IPS-NIHi7 (cell line): ENCODE measurements at regions not wholly inside any gene's neighbourhood (a gene's known extent, or its start where the extent isn't known, plus 50 kb on each side); places are given as distances from the start of the nearest gene placed in this dataset.

Source experiments
- DNase-seq: peaks from one replicate; pipeline ENCODE4 v3.0.0; 2012; ENCODE audit warnings: mixed read lengths; ENCODE audit errors: extremely low spot score

DNA sequence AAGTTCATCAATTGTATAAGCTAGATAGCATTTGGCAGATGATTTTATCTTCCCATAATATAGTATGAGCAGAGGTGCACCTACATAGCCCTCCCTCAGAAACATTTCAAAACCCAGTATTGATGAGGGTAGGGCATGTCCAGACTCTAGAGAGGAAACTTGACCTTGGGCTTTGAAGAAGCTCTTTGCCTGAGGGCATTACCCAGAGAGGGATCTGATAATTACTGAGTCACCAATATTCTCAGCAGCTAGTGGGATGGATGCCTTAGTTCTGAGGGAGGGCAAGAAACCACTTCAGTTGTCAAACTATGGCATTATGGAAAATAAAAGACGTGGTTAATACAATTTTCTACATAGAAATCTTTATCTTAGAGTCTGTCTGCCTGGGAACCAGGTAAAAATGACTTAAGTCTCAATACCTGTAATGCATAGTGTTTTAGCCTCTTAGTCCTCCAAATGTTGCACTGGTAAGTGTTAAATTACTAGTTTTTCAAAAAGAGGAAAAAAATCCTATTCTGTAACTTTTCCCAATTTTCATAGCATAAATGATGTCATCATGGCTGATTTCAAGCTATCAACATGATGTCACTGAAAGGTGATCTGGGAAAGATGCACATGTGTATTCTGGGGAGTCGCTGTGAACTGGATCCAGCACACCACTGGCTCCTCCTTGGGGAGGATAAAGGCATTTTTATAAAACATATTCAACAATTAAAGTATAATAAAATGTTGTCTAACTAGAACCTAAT, 809.0 kb downstream of the KCTD16 start:
- no peak for DNase-seq

- DNase-seq = no peak
Measured at GRCh38 chr5:144972317-144972716, 801.6 kb downstream of the KCTD16 start.

DNA sequence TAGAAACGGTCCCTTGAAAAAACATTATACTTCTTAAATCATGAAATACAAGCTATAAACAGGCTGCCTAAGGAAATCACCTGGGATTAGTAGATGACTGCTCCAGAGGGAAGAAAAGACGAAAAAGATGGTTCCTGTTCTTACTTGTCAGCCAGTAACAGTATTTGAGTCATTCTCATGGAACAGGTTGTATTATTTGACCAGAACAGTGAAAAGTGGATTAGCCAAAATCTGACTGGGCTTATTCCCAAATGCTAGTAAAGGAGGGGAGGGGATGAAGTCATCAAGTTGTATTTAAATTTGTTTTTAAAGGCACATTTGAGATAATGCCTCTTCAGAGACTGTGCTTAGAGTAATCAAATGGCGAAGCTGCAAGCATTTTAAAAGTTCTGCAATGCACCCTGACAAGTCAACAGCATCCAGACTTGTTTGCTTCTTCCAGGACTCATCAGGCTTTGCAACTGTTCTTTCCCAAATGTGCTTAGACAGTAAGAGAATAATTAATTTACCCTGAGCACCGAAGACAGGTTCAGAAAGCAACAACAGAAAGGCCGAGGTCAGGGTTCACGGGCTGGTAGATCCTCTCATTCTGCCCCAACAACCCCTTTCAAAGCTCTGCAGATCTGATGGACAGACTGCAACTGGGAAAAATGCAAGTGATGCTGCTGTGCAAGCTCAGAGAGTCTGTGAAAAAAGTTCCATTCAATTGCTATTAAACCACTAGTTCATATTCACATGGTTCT, 800.6 kb downstream of the KCTD16 start:
- DNase-seq = no peak

DNA sequence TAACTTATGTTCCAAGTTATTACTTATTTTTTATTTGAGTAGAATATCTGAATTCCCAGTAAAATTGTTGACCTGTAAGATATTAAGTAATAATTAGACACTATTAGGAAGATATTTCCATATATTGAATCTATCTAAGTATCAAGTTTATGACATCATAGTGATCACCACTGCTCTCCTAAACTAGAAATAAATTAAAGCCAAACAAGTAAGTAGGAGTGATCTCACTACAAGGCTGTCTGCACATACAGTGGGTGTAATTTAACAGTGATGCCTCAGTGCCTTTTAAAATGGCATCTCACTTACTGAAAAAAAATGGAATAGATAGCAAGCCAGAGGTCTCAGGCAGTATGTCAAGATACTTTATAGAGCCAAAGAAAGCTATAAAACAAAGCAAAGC, 789.6 kb downstream of the KCTD16 start:
- no peak for DNase-seq

DNA sequence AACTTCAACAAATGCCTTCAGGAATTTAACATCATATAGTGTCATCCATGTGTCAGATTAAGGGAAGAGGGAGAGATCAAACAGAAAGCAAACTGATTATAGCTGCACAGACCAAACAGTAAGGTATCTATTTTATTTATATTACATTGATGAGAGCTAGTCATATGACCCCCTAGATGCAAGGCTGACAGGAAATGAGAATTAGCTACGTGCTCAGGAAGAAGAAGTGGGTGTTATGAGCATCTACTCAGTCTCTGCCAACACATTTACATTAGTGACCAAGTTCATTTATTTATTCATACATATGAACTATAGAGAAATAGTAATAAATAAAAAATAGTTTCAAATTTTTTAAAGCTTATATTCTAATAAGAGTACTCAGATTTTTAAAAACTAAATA, 787.3 kb downstream of the KCTD16 start:
- DNase-seq = no peak

DNA sequence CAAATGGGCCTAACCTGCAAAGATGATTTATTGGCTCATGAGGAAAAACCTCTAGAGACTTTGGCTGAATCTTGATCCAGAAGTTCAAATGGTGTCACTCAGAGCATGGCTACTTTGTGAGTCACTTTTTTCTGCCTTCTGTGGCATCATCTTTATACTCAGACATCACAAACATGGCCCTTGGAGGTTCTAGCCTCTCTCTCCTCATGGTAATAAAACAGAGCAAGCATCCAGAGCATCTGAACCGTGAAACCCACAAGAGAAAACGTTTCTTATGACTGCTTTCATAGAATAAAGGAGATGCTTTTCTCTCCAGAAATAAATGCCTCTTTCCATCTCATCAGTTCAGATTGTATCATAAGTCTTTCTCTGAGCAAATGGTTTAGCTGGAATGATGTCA, 780.3 kb downstream of the KCTD16 start:
- DNase-seq = no peak

GRCh38 chr5:144947023-144947422, 776.4 kb downstream of the KCTD16 start:
- no peak for DNase-seq

GRCh38 chr5:144945503-144945902, 774.8 kb downstream of the KCTD16 start:
- DNase-seq = no peak

DNA sequence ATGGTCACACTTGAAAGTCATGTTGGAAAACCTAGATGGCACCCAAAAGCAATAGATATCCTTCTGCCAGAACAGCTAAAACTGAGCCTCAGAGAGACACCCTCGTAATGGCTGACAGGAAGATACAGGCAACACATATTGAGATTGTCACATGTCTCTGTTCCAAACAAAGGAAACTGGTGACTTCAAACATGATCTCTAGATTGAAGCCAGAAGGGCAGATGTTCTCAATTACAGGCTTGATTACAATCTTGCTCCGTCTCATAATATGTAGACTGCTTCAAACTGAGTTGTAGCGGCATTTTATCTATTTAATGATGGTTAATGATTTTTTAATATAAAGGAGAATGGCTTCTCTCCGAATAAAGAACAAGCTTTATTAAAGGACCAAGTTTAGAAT, 774.3 kb downstream of the KCTD16 start:
- no peak for DNase-seq

DNA sequence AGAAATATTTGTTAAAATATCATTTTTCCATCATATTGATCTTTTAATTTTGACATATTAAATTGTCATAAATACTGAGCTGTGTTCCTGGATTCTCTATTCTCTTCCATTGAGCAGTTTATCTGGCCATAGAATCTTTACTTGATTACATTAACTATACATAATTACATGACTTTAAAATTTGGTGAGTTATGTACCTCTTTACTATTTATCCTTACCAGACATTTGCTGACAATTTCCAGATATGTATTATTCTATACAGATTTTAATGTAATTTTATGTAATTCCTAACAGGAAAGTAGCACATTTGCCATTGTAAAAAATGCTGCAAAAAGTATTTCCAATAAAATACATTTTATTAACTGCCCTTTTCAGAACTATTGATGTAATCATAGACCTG, 770.3 kb downstream of the KCTD16 start:
- DNase-seq = no peak

DNA sequence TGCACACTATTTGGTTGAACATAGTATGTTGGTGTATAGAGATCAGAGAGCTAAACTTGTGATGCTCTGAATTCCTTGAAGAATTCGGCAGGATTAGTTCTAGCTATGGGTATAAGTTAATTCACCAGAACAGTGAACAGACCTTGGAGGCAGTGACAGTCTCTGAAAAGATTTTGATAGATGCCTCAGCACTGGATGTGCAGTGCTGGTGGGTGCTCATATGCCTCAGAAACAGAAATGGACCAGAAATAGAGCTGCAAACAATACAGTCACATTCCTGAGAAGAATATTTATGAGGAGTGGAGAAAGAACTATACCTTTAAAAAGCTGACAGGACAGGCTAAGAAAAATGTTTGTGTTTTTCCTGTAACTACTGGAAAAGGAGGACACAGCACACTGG, 747.7 kb downstream of the KCTD16 start:
- DNase-seq = no peak

GRCh38 chr5:144915452-144915851, 744.8 kb downstream of the KCTD16 start:
- DNase-seq = no peak

- DNase-seq = no peak
Measured at GRCh38 chr5:144913661-144914060, 743.0 kb downstream of the KCTD16 start.

DNA sequence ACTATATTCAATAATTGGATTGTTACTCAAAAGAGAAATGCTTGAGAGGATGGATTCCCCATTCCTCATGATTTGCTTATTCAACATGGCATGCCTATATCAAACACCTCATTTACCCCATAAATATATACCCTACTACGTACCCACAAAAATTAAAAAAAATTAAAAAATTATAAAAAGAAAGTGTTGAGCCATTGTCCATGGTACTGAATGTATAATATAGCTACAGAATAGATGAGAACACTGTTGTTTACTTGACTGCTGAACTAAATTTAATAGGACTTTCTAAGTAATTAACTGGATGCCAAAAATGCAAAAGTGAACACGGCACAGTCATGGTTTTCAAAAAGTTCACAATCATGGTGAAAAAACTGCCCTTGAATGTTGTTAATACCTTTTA, 725.8 kb downstream of the KCTD16 start:
- no peak for DNase-seq

GRCh38 chr5:144886668-144887067, 716.0 kb downstream of the KCTD16 start:
- no peak for DNase-seq

GRCh38 chr5:144882739-144883283, 712.1 kb downstream of the KCTD16 start:
- DNase-seq = no peak

GRCh38 chr5:144880513-144880912, 709.8 kb downstream of the KCTD16 start:
- no peak for DNase-seq

GRCh38 chr5:144876990-144877389, 706.3 kb downstream of the KCTD16 start:
- no peak for DNase-seq

DNA sequence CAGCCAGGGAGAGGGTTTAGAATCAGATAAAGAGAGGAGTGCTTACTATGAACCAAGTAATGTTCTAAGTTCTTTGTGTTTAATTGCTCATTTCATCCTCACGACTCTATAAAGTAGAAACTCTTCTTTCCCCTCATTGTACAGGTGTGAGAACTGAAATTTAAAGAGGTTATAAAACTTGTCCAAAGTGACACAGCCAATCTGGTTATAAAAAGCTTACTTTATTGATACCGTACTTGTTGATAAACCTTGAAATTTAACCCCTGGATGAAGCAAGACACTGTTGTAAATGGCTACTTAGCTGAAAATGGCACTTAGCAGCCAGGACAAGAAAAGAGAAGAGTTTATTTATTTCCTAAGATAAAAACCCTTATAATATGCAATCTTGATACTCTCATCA, 702.4 kb downstream of the KCTD16 start:
- DNase-seq = no peak

- no peak for DNase-seq
Measured at GRCh38 chr5:144864118-144864517, 693.4 kb downstream of the KCTD16 start.

- no peak for DNase-seq
Measured at GRCh38 chr5:144857454-144857853, 686.8 kb downstream of the KCTD16 start.

DNA sequence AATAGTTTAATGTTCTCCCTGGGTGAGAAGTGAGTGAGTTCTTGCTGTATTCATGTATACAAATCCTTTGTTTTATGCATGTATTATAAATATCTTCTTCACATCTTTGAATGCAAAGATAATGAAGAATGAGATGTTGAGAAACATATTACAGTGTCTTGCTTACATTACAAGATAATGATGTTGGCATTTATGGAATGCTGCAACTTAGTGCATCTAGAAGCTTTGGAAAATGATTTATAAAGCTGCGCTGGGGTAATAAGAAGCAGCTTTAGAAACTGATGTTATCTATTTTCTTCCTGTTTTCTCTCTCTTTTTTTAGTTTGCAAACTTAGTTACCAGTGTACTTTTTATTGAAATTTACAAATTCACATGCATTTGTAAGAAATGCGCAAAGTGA, 673.4 kb downstream of the KCTD16 start:
- no peak for DNase-seq

DNA sequence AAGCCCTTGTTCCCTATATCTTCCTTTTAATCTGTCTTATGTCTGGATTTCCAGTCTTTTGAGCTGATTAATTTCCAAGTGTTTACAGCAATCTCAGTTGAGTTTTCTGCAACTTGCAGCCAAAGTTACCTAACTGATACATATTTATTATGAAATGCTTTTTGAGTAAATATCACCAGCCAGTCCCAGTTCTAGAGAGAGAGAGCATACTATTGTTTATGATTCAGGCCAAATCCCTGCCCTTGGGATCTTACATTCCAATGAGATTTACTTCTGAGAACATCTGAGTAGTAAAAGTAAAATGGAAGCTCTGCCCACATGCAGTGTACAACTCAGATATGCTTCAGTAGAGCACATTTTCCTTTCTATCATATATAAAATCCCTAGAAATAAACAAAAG, 661.7 kb downstream of the KCTD16 start:
- no peak for DNase-seq
